Suprapubic skin (tissue), 4 donors: ENCODE measurements at regions not wholly inside any gene's neighbourhood (a gene's known extent, or its start where the extent isn't known, plus 50 kb on each side); places are given as distances from the start of the nearest gene placed in this dataset.

Experiments used
- DNase-seq, 2 donors: peaks; one replicate each; pipeline ENCODE4 v3.0.0-alpha.2; 2019; ENCODE audit warnings: low spot score in 2 of 2
- H3K27ac ChIP-seq: fragments of 200-600 bp; sonication (generic); one replicate; pipeline ENCODE4 v1.5.1; 2019
- H3K27me3 ChIP-seq: fragments of 200-600 bp; sonication (generic); one replicate; pipeline ENCODE4 v1.5.1; 2019
- H3K36me3 ChIP-seq: fragments of 200-600 bp; sonication (generic); one replicate; pipeline ENCODE4 v1.5.1; 2019
- H3K4me1 ChIP-seq: fragments of 200-600 bp; sonication (generic); one replicate; pipeline ENCODE4 v1.5.1; 2019
- H3K4me3 ChIP-seq: fragments of 200-600 bp; sonication (generic); one replicate; pipeline ENCODE4 v1.5.1; 2019; ENCODE audit warnings: mild to moderate bottlenecking
- H3K9me3 ChIP-seq: fragments of 200-600 bp; sonication (generic); one replicate; pipeline ENCODE4 v1.5.1; 2019
- CTCF ChIP-seq, 2 donors: fragments of 200-600 bp in 1 of 2; fragments of 450-650 bp in 1 of 2; sonication (generic) in 1 of 2; IDR thresholded peaks; one replicate each; pipeline ENCODE4 v1.5.1; 2016 to 2019; ENCODE audit warnings: antibody characterized with exemption in 2 of 2, mild to moderate bottlenecking in 1 of 2, moderate library complexity in 1 of 2
- EP300 ChIP-seq: sonication (generic); formaldehyde crosslinking; IDR thresholded peaks from one replicate; pipeline ENCODE4 v1.6.1; 2017; ENCODE audit warnings: antibody characterized with exemption
- POLR2A ChIP-seq, 2 donors: fragments of 450-650 bp; IDR thresholded peaks; one replicate each; pipeline ENCODE4 v1.6.1; 2017; ENCODE audit warnings: antibody characterized with exemption in 2 of 2, mild to moderate bottlenecking in 2 of 2, moderate library complexity in 2 of 2
- POLR2AphosphoS5 ChIP-seq, 3 donors: sonication (generic); formaldehyde crosslinking; IDR thresholded peaks; one replicate each; pipeline ENCODE4 v1.6.1; 2017; ENCODE audit warnings: antibody characterized with exemption in 3 of 3
- WGBS: methylation state at CpG from one replicate; pipeline ENCODE4 v1.1.5; 2018; 5-methylcytosine and 5-hydroxymethylcytosine counted together

GRCh38 chr1:238176441-238176840 is 285.7 kb upstream of the ZP4 start:
- Histone ChIP-seq H3K27me3 (no peaks in the 10 kb centered on the region), H3K27ac (no peak overlapping the region), H3K9me3 (no peaks in the 10 kb centered on the region), H3K36me3 (no peaks in the 10 kb centered on the region), H3K4me1 (no peaks in the 10 kb centered on the region), H3K4me3 (no peak overlapping the region)
- 93% methylated on average over 2 of the region's 2 CpGs for WGBS
- TF ChIP-seq POLR2AphosphoS5 (IDR thresholded peaks at IDR 0.05) (no peak), POLR2A (IDR thresholded peaks at IDR 0.05) (no peak), CTCF (IDR thresholded peaks at IDR 0.05) (no peak), EP300 (no peak)
- no peak for DNase-seq

- TF ChIP-seq POLR2AphosphoS5 (IDR thresholded peaks at IDR 0.05): no peak
- TF ChIP-seq EP300: no peak
- no peak for TF ChIP-seq CTCF (IDR thresholded peaks at IDR 0.05)
- TF ChIP-seq POLR2A (IDR thresholded peaks at IDR 0.05): no peak
- DNase-seq: no peak
- no peak overlapping the region for H3K4me3 ChIP-seq
- H3K27ac ChIP-seq: no peak overlapping the region
- H3K27me3 ChIP-seq: no peaks in the 10 kb centered on the region
- H3K4me1 ChIP-seq: no peaks in the 10 kb centered on the region
- no peaks in the 10 kb centered on the region for H3K9me3 ChIP-seq
- no peaks in the 10 kb centered on the region for H3K36me3 ChIP-seq
- WGBS: 64% methylated on average over 2 of the region's 2 CpGs
Observed at GRCh38 chr1:238171985-238172384, 281.3 kb upstream of the ZP4 start.

GRCh38 chr1:238161955-238162354 is 271.2 kb upstream of the ZP4 start:
- Histone ChIP-seq H3K27me3 (no peaks in the 10 kb centered on the region), H3K4me3 (no peak overlapping the region), H3K36me3 (no peaks in the 10 kb centered on the region), H3K9me3 (peaks cover 3% of the 10 kb centered on the region), H3K4me1 (no peaks in the 10 kb centered on the region), H3K27ac (no peak overlapping the region)
- no peak for DNase-seq
- TF ChIP-seq CTCF (IDR thresholded peaks at IDR 0.05) (no peak), POLR2A (IDR thresholded peaks at IDR 0.05) (no peak), POLR2AphosphoS5 (IDR thresholded peaks at IDR 0.05) (no peak), EP300 (no peak)

GRCh38 chr1:238153939-238154338 is 263.2 kb upstream of the ZP4 start:
- Histone ChIP-seq H3K4me3 (no peak overlapping the region), H3K36me3 (no peaks in the 10 kb centered on the region), H3K9me3 (no peaks in the 10 kb centered on the region), H3K4me1 (no peaks in the 10 kb centered on the region), H3K27me3 (no peaks in the 10 kb centered on the region), H3K27ac (no peak overlapping the region)
- no peak for TF ChIP-seq EP300
- TF ChIP-seq POLR2AphosphoS5 (IDR thresholded peaks at IDR 0.05): no peak
- no peak for TF ChIP-seq CTCF (IDR thresholded peaks at IDR 0.05)
- no peak for TF ChIP-seq POLR2A (IDR thresholded peaks at IDR 0.05)
- 74% methylated on average over 3 of the region's 3 CpGs for WGBS
- no peak for DNase-seq

GRCh38 chr1:238153253-238153652 is 262.5 kb upstream of the ZP4 start:
- 82% methylated on average over 2 of the region's 2 CpGs for WGBS
- Histone ChIP-seq H3K9me3 (no peaks in the 10 kb centered on the region), H3K27ac (no peak overlapping the region), H3K27me3 (no peaks in the 10 kb centered on the region), H3K4me1 (no peaks in the 10 kb centered on the region), H3K36me3 (no peaks in the 10 kb centered on the region), H3K4me3 (no peak overlapping the region)
- DNase-seq: no peak
- TF ChIP-seq CTCF (IDR thresholded peaks at IDR 0.05) (no peak), POLR2A (IDR thresholded peaks at IDR 0.05) (no peak), POLR2AphosphoS5 (IDR thresholded peaks at IDR 0.05) (no peak), EP300 (no peak)
